GM06990 (cell line): ENCODE measurements at regions not wholly inside any gene's neighbourhood (a gene's known extent, or its start where the extent isn't known, plus 50 kb on each side); places are given as distances from the start of the nearest gene placed in this dataset.

ENCODE experiments used
- DNase-seq: peaks from one replicate; pipeline ENCODE4 v3.0.0-alpha.2; 2011; ENCODE audit not compliant: insufficient read length; ENCODE audit errors: extremely low read depth
- H3K27me3 ChIP-seq: replicated peaks from 2 replicates; pipeline ENCODE4 v1.6.0; 2011; ENCODE audit warnings: low read length; ENCODE audit not compliant: control insufficient read depth, insufficient read depth
- H3K36me3 ChIP-seq: 2 replicates; pipeline ENCODE4 v1.5.1; 2011; ENCODE audit warnings: low read length; ENCODE audit not compliant: control insufficient read depth, insufficient read depth
- H3K4me3 ChIP-seq: replicated peaks from 2 replicates; pipeline ENCODE4 v1.5.1; 2011; ENCODE audit warnings: low read depth, mild to moderate bottlenecking, control low read depth, low read length
- CTCF ChIP-seq: IDR thresholded peaks from 2 replicates; pipeline ENCODE4 v1.5.1; 2011; ENCODE audit warnings: low read length, control low read depth, mild to moderate bottlenecking, inconsistent platforms; ENCODE audit not compliant: insufficient read depth, poor library complexity, severe bottlenecking

GRCh38 chr2:13905831-13906230, 726.7 kb upstream of the LRATD1 start:
- Histone ChIP-seq H3K4me3 (no peak overlapping the region), H3K27me3 (no peaks in the 10 kb centered on the region), H3K36me3 (no peaks in the 10 kb centered on the region)
- no peak for TF ChIP-seq CTCF
- no peak for DNase-seq

GRCh38 chr2:13916066-13916465, 716.5 kb upstream of the LRATD1 start:
- TF ChIP-seq CTCF = no peak
- Histone ChIP-seq H3K27me3 (no peaks in the 10 kb centered on the region), H3K36me3 (no peaks in the 10 kb centered on the region), H3K4me3 (no peak overlapping the region)
- DNase-seq = no peak

- H3K36me3 ChIP-seq = no peaks in the 10 kb centered on the region
- no peak for TF ChIP-seq CTCF
- H3K4me3 ChIP-seq = no peak overlapping the region
Observed at GRCh38 chr2:13917958-13918357, 714.6 kb upstream of the LRATD1 start.

GRCh38 chr2:13919981-13920382, 712.5 kb upstream of the LRATD1 start:
- no peaks in the 10 kb centered on the region for H3K27me3 ChIP-seq
- DNase-seq = no peak
- H3K36me3 ChIP-seq = no peaks in the 10 kb centered on the region
- H3K4me3 ChIP-seq = no peak overlapping the region
- TF ChIP-seq CTCF = no peak

More at GRCh38 chr2:13917958-13918357, 714.6 kb upstream of the LRATD1 start:
- no peaks in the 10 kb centered on the region for H3K27me3 ChIP-seq
- DNase-seq = no peak

GRCh38 chr2:13921245-13921644, 711.3 kb upstream of the LRATD1 start:
- Histone ChIP-seq H3K4me3 (no peak overlapping the region), H3K36me3 (no peaks in the 10 kb centered on the region), H3K27me3 (no peaks in the 10 kb centered on the region)
- no peak for TF ChIP-seq CTCF
- DNase-seq = no peak

GRCh38 chr2:13923823-13924222, 708.7 kb upstream of the LRATD1 start:
- no peak for TF ChIP-seq CTCF
- Histone ChIP-seq H3K36me3 (no peaks in the 10 kb centered on the region), H3K27me3 (no peaks in the 10 kb centered on the region), H3K4me3 (no peak overlapping the region)
- no peak for DNase-seq
